ENCODE measurements at regions not wholly inside any gene's neighbourhood (a gene's known extent, or its start where the extent isn't known, plus 50 kb on each side); places are given as distances from the start of the nearest gene placed in this dataset.

GRCh38 chr6:188821-189655 lies 103.2 kb upstream of the DUSP22 start:
- no peaks in the 10 kb centered on the region for H3K9me3 Mint-ChIP-seq
- intact Hi-C loops (cut with micrococcal nuclease), result loop anchor here (2.0 to 5.0 kb wide), 4 partner anchors 68 to 598 kb away; partner anchors contain the start of gene IRF4
- no peak overlapping the region for H3K4me3 Mint-ChIP-seq
- no peaks in the 10 kb centered on the region for H3K36me3 Mint-ChIP-seq (ENCODE audit: low read depth)
- no peak overlapping the region for H3K27ac Mint-ChIP-seq
- peaks cover 64% of the 10 kb centered on the region for H3K4me1 Mint-ChIP-seq (ENCODE audit: low read depth)
- H3K27me3 Mint-ChIP-seq, result peaks cover 4% of the 10 kb centered on the region

- H3K9me3 Mint-ChIP-seq, result no peaks in the 10 kb centered on the region
- H3K27ac Mint-ChIP-seq, result peak overlapping the region; percentile 57
- no peak overlapping the region for H3K4me3 Mint-ChIP-seq
- H3K4me1 Mint-ChIP-seq (ENCODE audit: low read depth), result peaks cover 67% of the 10 kb centered on the region
- intact Hi-C loops (cut with micrococcal nuclease), result loop anchor here (2.0 to 5.0 kb wide), 4 partner anchors 68 to 598 kb away; partner anchors contain the start of gene IRF4
- peaks cover 5% of the 10 kb centered on the region for H3K27me3 Mint-ChIP-seq
- no peaks in the 10 kb centered on the region for H3K36me3 Mint-ChIP-seq (ENCODE audit: low read depth)
Observed at GRCh38 chr6:189676-190075, 102.6 kb upstream of the DUSP22 start.

- Mint-ChIP-seq H3K27ac (peak overlapping the region; percentile 57), H3K9me3 (no peaks in the 10 kb centered on the region), H3K4me1 (ENCODE audit: low read depth) (peaks cover 77% of the 10 kb centered on the region), H3K4me3 (no peak overlapping the region), H3K36me3 (ENCODE audit: low read depth) (no peaks in the 10 kb centered on the region), H3K27me3 (peaks cover 10% of the 10 kb centered on the region)
- intact Hi-C loops (cut with micrococcal nuclease), result no loop called here
Observed at GRCh38 chr6:190596-191395, 101.5 kb upstream of the DUSP22 start.

- Mint-ChIP-seq H3K4me1 (ENCODE audit: low read depth) (peaks cover 86% of the 10 kb centered on the region), H3K27me3 (peaks cover 14% of the 10 kb centered on the region), H3K4me3 (no peak overlapping the region), H3K36me3 (ENCODE audit: low read depth) (no peaks in the 10 kb centered on the region), H3K27ac (peak overlapping the region; percentile 16), H3K9me3 (no peaks in the 10 kb centered on the region)
- intact Hi-C loops (cut with micrococcal nuclease), result no loop called here
Observed at GRCh38 chr6:191487-192312, 100.6 kb upstream of the DUSP22 start.

GRCh38 chr6:192313-192664 lies 100.0 kb upstream of the DUSP22 start:
- H3K4me1 Mint-ChIP-seq (ENCODE audit: low read depth), result peaks cover 84% of the 10 kb centered on the region
- intact Hi-C loops (cut with micrococcal nuclease), result no loop called here
- no peak overlapping the region for H3K4me3 Mint-ChIP-seq
- H3K27me3 Mint-ChIP-seq, result peaks cover 15% of the 10 kb centered on the region
- no peak overlapping the region for H3K27ac Mint-ChIP-seq
- H3K36me3 Mint-ChIP-seq (ENCODE audit: low read depth), result no peaks in the 10 kb centered on the region
- no peaks in the 10 kb centered on the region for H3K9me3 Mint-ChIP-seq

GRCh38 chr6:193180-193579 lies 99.1 kb upstream of the DUSP22 start:
- intact Hi-C loops (cut with micrococcal nuclease), result no loop called here
- H3K36me3 Mint-ChIP-seq (ENCODE audit: low read depth), result no peaks in the 10 kb centered on the region
- H3K27me3 Mint-ChIP-seq, result peaks cover 15% of the 10 kb centered on the region
- H3K4me1 Mint-ChIP-seq (ENCODE audit: low read depth), result peaks cover 77% of the 10 kb centered on the region
- no peak overlapping the region for H3K4me3 Mint-ChIP-seq
- H3K9me3 Mint-ChIP-seq, result no peaks in the 10 kb centered on the region
- H3K27ac Mint-ChIP-seq, result peak overlapping the region; percentile 6

- Mint-ChIP-seq H3K27ac (no peak overlapping the region), H3K27me3 (peaks cover 15% of the 10 kb centered on the region), H3K9me3 (no peaks in the 10 kb centered on the region), H3K36me3 (ENCODE audit: low read depth) (no peaks in the 10 kb centered on the region), H3K4me3 (no peak overlapping the region), H3K4me1 (ENCODE audit: low read depth) (peaks cover 76% of the 10 kb centered on the region)
- intact Hi-C loops (cut with micrococcal nuclease), result no loop called here
Observed at GRCh38 chr6:193773-194310, 98.4 kb upstream of the DUSP22 start.

GRCh38 chr6:195861-196360 lies 96.4 kb upstream of the DUSP22 start:
- peaks cover 63% of the 10 kb centered on the region for H3K4me1 Mint-ChIP-seq (ENCODE audit: low read depth)
- peaks cover 15% of the 10 kb centered on the region for H3K27me3 Mint-ChIP-seq
- no peaks in the 10 kb centered on the region for H3K9me3 Mint-ChIP-seq
- H3K4me3 Mint-ChIP-seq, result no peak overlapping the region
- no peaks in the 10 kb centered on the region for H3K36me3 Mint-ChIP-seq (ENCODE audit: low read depth)
- intact Hi-C loops (cut with micrococcal nuclease), result no loop called here
- H3K27ac Mint-ChIP-seq, result no peak overlapping the region

GRCh38 chr6:196543-196942 lies 95.7 kb upstream of the DUSP22 start:
- no peaks in the 10 kb centered on the region for H3K9me3 Mint-ChIP-seq
- peaks cover 15% of the 10 kb centered on the region for H3K27me3 Mint-ChIP-seq
- intact Hi-C loops (cut with micrococcal nuclease), result no loop called here
- no peak overlapping the region for H3K4me3 Mint-ChIP-seq
- no peaks in the 10 kb centered on the region for H3K36me3 Mint-ChIP-seq (ENCODE audit: low read depth)
- peaks cover 56% of the 10 kb centered on the region for H3K4me1 Mint-ChIP-seq (ENCODE audit: low read depth)
- H3K27ac Mint-ChIP-seq, result no peak overlapping the region

- intact Hi-C loops (cut with micrococcal nuclease), result no loop called here
- H3K27me3 Mint-ChIP-seq, result peaks cover 8% of the 10 kb centered on the region
- peak overlapping the region; percentile 14 for H3K27ac Mint-ChIP-seq
- peaks cover 48% of the 10 kb centered on the region for H3K4me1 Mint-ChIP-seq (ENCODE audit: low read depth)
- H3K9me3 Mint-ChIP-seq, result no peaks in the 10 kb centered on the region
- no peak overlapping the region for H3K4me3 Mint-ChIP-seq
- no peaks in the 10 kb centered on the region for H3K36me3 Mint-ChIP-seq (ENCODE audit: low read depth)
Observed at GRCh38 chr6:203661-204060, 88.6 kb upstream of the DUSP22 start.

- intact Hi-C loops (cut with micrococcal nuclease), result no loop called here
- no peaks in the 10 kb centered on the region for H3K36me3 Mint-ChIP-seq (ENCODE audit: low read depth)
- peaks cover 66% of the 10 kb centered on the region for H3K4me1 Mint-ChIP-seq (ENCODE audit: low read depth)
- H3K27ac Mint-ChIP-seq, result peak overlapping the region; percentile 18
- H3K9me3 Mint-ChIP-seq, result no peaks in the 10 kb centered on the region
- H3K27me3 Mint-ChIP-seq, result peaks cover 8% of the 10 kb centered on the region
- H3K4me3 Mint-ChIP-seq, result no peak overlapping the region
Observed at GRCh38 chr6:206264-206663, 86.0 kb upstream of the DUSP22 start.

- Mint-ChIP-seq H3K36me3 (ENCODE audit: low read depth) (no peaks in the 10 kb centered on the region), H3K27me3 (peaks cover 7% of the 10 kb centered on the region), H3K4me1 (ENCODE audit: low read depth) (peaks cover 78% of the 10 kb centered on the region), H3K4me3 (no peak overlapping the region), H3K9me3 (no peaks in the 10 kb centered on the region), H3K27ac (peak overlapping the region; percentile 85)
- intact Hi-C loops (cut with micrococcal nuclease), result no loop called here
Observed at GRCh38 chr6:208364-208763, 83.9 kb upstream of the DUSP22 start.

GRCh38 chr6:208938-209337 lies 83.3 kb upstream of the DUSP22 start:
- intact Hi-C loops (cut with micrococcal nuclease), result no loop called here
- peak overlapping the region; percentile 67 for H3K4me3 Mint-ChIP-seq
- H3K27ac Mint-ChIP-seq, result peak overlapping the region; percentile 85
- H3K9me3 Mint-ChIP-seq, result no peaks in the 10 kb centered on the region
- peaks cover 75% of the 10 kb centered on the region for H3K4me1 Mint-ChIP-seq (ENCODE audit: low read depth)
- no peaks in the 10 kb centered on the region for H3K36me3 Mint-ChIP-seq (ENCODE audit: low read depth)
- H3K27me3 Mint-ChIP-seq, result peaks cover 6% of the 10 kb centered on the region
